HCT116 (cell line): ENCODE measurements at regions not wholly inside any gene's neighbourhood (a gene's known extent, or its start where the extent isn't known, plus 50 kb on each side); places are given as distances from the start of the nearest gene placed in this dataset.

Experiments
- ATAC-seq: fragments of 200-7000 bp; cut with Tn5 transposase; 2 replicates; pipeline ENCODE4 v1.9.1; 2020; ENCODE audit warnings: mild to moderate bottlenecking, moderate library complexity
- BruUV-seq: library from RNA; stranded (reverse); fragments of 400-500 nt; replicated peaks from 2 replicates; lab custom pipeline; 2021; lab: Mats Ljungman, UMichigan
- CTCF ChIA-PET: fragments of 300-600 bp; sonication (Branson Sonifier 250); formaldehyde crosslinking; loops from one replicate; lab custom pipeline; 2021; ENCODE audit warnings: antibody characterized with exemption; lab: Charles Lee
- POLR2A ChIA-PET: fragments of 300-600, 350-600 bp; sonication (Branson Sonifier 250); formaldehyde crosslinking; loops from one replicate; lab custom pipeline; 2021; ENCODE audit warnings: antibody characterized with exemption; lab: Charles Lee
- RAD21 ChIA-PET, 2 experiments: fragments of 300-600 bp; sonication (Branson Sonifier 250); formaldehyde crosslinking; loops; one replicate each; lab custom pipeline; 2023; ENCODE audit warnings: low total read pairs in 2 of 2; ENCODE audit not compliant: uncharacterized antibody in 2 of 2, unreplicated experiment in 2 of 2, low non-redundant PET in 1 of 2; lab: Charles Lee
- DNase-seq: peaks from one replicate; pipeline ENCODE4 v3.0.0-alpha.2; 2010; ENCODE audit warnings: low read depth, low spot score
- H2AFZ ChIP-seq: fragments of 200-600 bp; shearing (Covaris generic), sonication (generic); 2 replicates; pipeline ENCODE4 v1.6.1; 2017; ENCODE audit warnings: low read depth, mixed run types, mixed read lengths, antibody characterized with exemption, low read length; ENCODE audit not compliant: poor library complexity, severe bottlenecking
- H3K27ac ChIP-seq: 2 replicates; pipeline ENCODE4 v1.5.1; 2012; ENCODE audit warnings: low read depth, low read length
- H3K27me3 ChIP-seq: fragments of 200-600 bp; sonication (generic); 2 replicates; pipeline ENCODE4 v1.6.1; 2016; ENCODE audit warnings: mixed run types, low read length, mixed read lengths; ENCODE audit not compliant: insufficient read depth
- H3K36me3 ChIP-seq, 2 experiments: fragments of 200-500 bp in 1 of 2; fragments of 200-600 bp in 1 of 2; sonication (Bioruptor generic) in 1 of 2; sonication (generic) in 1 of 2; 2 replicates each; pipeline versions ENCODE4 v1.5.1 to v1.6.1; 2014 to 2016; ENCODE audit warnings: low read length in 2 of 2, inconsistent platforms in 1 of 2, mixed read lengths in 1 of 2, mixed run types in 1 of 2; ENCODE audit not compliant: insufficient read depth in 2 of 2, control insufficient read depth in 1 of 2
- H3K4me1 ChIP-seq, 2 experiments: fragments of 200-600 bp in 1 of 2; sonication (generic) in 1 of 2; 2 replicates each; pipeline versions ENCODE4 v1.5.1 to v1.6.1; 2012 to 2017; ENCODE audit warnings: low read length in 2 of 2, inconsistent platforms in 1 of 2, mild to moderate bottlenecking in 1 of 2, mixed read lengths in 1 of 2, mixed run types in 1 of 2, moderate library complexity in 1 of 2; ENCODE audit not compliant: insufficient read depth in 2 of 2, control insufficient read depth in 1 of 2
- H3K4me2 ChIP-seq: fragments of 200-600 bp; sonication (generic); 2 replicates; pipeline ENCODE4 v1.6.1; 2017; ENCODE audit warnings: mixed run types, low read length, mixed read lengths
- H3K4me3 ChIP-seq, 2 experiments: fragments of 200-600 bp in 1 of 2; sonication (generic) in 1 of 2; replicated peaks in 1 of 2; 2 replicates each; pipeline ENCODE4 v1.5.1; 2011 to 2016; ENCODE audit warnings: low read length in 2 of 2, control low read depth in 1 of 2, low read depth in 1 of 2, mild to moderate bottlenecking in 1 of 2, mixed read lengths in 1 of 2, mixed run types in 1 of 2
- H3K79me2 ChIP-seq: fragments of 200-600 bp; sonication (generic); 2 replicates; pipeline ENCODE4 v1.6.1; 2017; ENCODE audit warnings: mild to moderate bottlenecking, mixed run types, low read length, moderate library complexity, mixed read lengths; ENCODE audit not compliant: insufficient read depth
- H3K9ac ChIP-seq: fragments of 200-600 bp; sonication (generic); 2 replicates; pipeline ENCODE4 v1.6.1; 2016; ENCODE audit warnings: low read length, mixed read lengths
- H3K9me2 ChIP-seq: fragments of 200-600 bp; sonication (generic), shearing (Covaris generic); 2 replicates; pipeline ENCODE4 v1.6.1; 2017; ENCODE audit warnings: mixed run types, mild to moderate bottlenecking, moderate library complexity; ENCODE audit not compliant: insufficient read depth
- H3K9me3 ChIP-seq, 2 experiments: fragments of 200-500 bp in 1 of 2; fragments of 200-600 bp in 1 of 2; sonication (Bioruptor generic) in 1 of 2; sonication (generic) in 1 of 2; 2 replicates each; pipeline ENCODE4 v1.6.1; 2014 to 2017; ENCODE audit warnings: low read length in 2 of 2, mixed read lengths in 2 of 2, inconsistent platforms in 1 of 2, low read depth in 1 of 2, mild to moderate bottlenecking in 1 of 2, mixed run types in 1 of 2, moderate library complexity in 1 of 2; ENCODE audit not compliant: control insufficient read depth in 1 of 2, insufficient read depth in 1 of 2
- H4K20me1 ChIP-seq: fragments of 200-600 bp; sonication (generic), shearing (Covaris generic); 2 replicates; pipeline ENCODE4 v1.6.1; 2017; ENCODE audit warnings: mixed run types, mild to moderate bottlenecking, moderate library complexity; ENCODE audit not compliant: insufficient read depth
- ATF3 ChIP-seq: IDR thresholded peaks from 2 replicates; pipeline ENCODE4 v1.6.1; 2012
- CBX3 ChIP-seq: IDR thresholded peaks from 2 replicates; pipeline ENCODE4 v1.6.1; 2012; ENCODE audit warnings: low read depth
- CEBPB ChIP-seq: IDR thresholded peaks from 2 replicates; pipeline ENCODE4 v1.6.1; 2012; ENCODE audit warnings: low read depth
- CTCF ChIP-seq, 3 experiments: fragments of 200-600 bp in 1 of 3; sonication (generic) in 1 of 3; IDR thresholded peaks in 2 of 3; conservative IDR thresholded peaks in 1 of 3; 2 replicates each; pipeline ENCODE4 v1.5.1; 2012 to 2017; ENCODE audit warnings: low read depth in 2 of 3, low read length in 2 of 3, antibody characterized with exemption in 1 of 3, borderline replicate concordance in 1 of 3, control low read depth in 1 of 3, mild to moderate bottlenecking in 1 of 3, mixed read lengths in 1 of 3, mixed run types in 1 of 3, moderate library complexity in 1 of 3; ENCODE audit not compliant: insufficient read depth in 1 of 3
- EGR1 ChIP-seq: IDR thresholded peaks from 2 replicates; pipeline ENCODE4 v1.6.1; 2012; ENCODE audit warnings: low read depth
- ELF1 ChIP-seq: IDR thresholded peaks from 2 replicates; pipeline ENCODE4 v1.6.1; 2012; ENCODE audit warnings: low read depth, borderline replicate concordance
- EZH2 ChIP-seq: fragments of 200-600 bp; sonication (generic); IDR thresholded peaks from 2 replicates; pipeline ENCODE4 v1.6.1; 2017; ENCODE audit warnings: antibody characterized with exemption, mixed run types
- EZH2phosphoT487 ChIP-seq: fragments of 200-600 bp; IDR thresholded peaks from 2 replicates; pipeline ENCODE4 v1.6.1; 2018; ENCODE audit warnings: antibody characterized with exemption, borderline replicate concordance
- FOSL1 ChIP-seq: IDR thresholded peaks from 2 replicates; pipeline ENCODE4 v1.6.1; 2012; ENCODE audit warnings: low read depth
- MAX ChIP-seq: IDR thresholded peaks from 2 replicates; pipeline ENCODE4 v1.6.1; 2012
- RAD21 ChIP-seq: IDR thresholded peaks from 2 replicates; pipeline ENCODE4 v1.6.1; 2012; ENCODE audit warnings: low read depth, mild to moderate bottlenecking
- REST ChIP-seq: IDR thresholded peaks from 2 replicates; pipeline ENCODE4 v1.6.1; 2012; ENCODE audit warnings: low read depth
- SIN3A ChIP-seq: IDR thresholded peaks from 2 replicates; pipeline ENCODE4 v1.6.1; 2012; ENCODE audit warnings: low read depth
- SRF ChIP-seq: IDR thresholded peaks from 2 replicates; pipeline ENCODE4 v1.6.1; 2012; ENCODE audit warnings: low read depth
- TCF7L2 ChIP-seq: IDR thresholded peaks from 2 replicates; pipeline ENCODE4 v1.7.0; 2011; ENCODE audit warnings: borderline replicate concordance, inconsistent platforms; ENCODE audit not compliant: insufficient read depth, insufficient read length; ENCODE audit errors: extremely low read depth
- ZBTB33 ChIP-seq: IDR thresholded peaks from 2 replicates; pipeline ENCODE4 v1.6.1; 2011; ENCODE audit warnings: mild to moderate bottlenecking, low read length, moderate library complexity; ENCODE audit not compliant: insufficient replicate concordance; ENCODE audit errors: extremely low read depth
- ZFX ChIP-seq: fragments of 450-650 bp; IDR thresholded peaks from 2 replicates; pipeline ENCODE4 v1.6.1; 2017
- ZNF274 ChIP-seq: fragments of 200-500 bp; sonication (Bioruptor generic); IDR thresholded peaks from 2 replicates; pipeline ENCODE4 v1.6.1; 2014; ENCODE audit warnings: mild to moderate bottlenecking, low read depth, low read length, inconsistent platforms
- intact Hi-C: fragments of 100-400 bp; cut with micrococcal nuclease; formaldehyde crosslinking; loops from 2 replicates; pipeline ENCODE4 v1.10.0; 2022

- Histone ChIP-seq H3K36me3 (no peaks in the 10 kb centered on the region), H3K9me3 (no peaks in the 10 kb centered on the region), H4K20me1 (no peaks in the 10 kb centered on the region), H3K9ac (no peak overlapping the region), H3K79me2 (no peaks in the 10 kb centered on the region), H3K4me2 (no peak overlapping the region), H2AFZ (no peak overlapping the region), H3K27me3 (no peaks in the 10 kb centered on the region), H3K4me3 (no peak overlapping the region), H3K9me2 (no peaks in the 10 kb centered on the region), H3K27ac (no peak overlapping the region), H3K4me1 (no peaks in the 10 kb centered on the region)
- ChIA-PET CTCF (no interaction called here), POLR2A (no interaction called here), RAD21 (no interaction called here)
- TF ChIP-seq CBX3, result no peak
- TF ChIP-seq EZH2, result no peak
- TF ChIP-seq TCF7L2, result no peak
- no peak for TF ChIP-seq REST
- TF ChIP-seq CTCF (IDR thresholded peaks at IDR 0.05 in 2 of 3, conservative IDR thresholded peaks at IDR 0.05 in 1 of 3; ENCODE audit: borderline replicate concordance in 1 of 3, insufficient read depth in 1 of 3, low read depth in 2 of 3, low read length in 2 of 3), result no peak
- TF ChIP-seq SRF, result no peak
- no peak for TF ChIP-seq ATF3
- no peak for TF ChIP-seq RAD21
- no peak for TF ChIP-seq EZH2phosphoT487
- no peak for TF ChIP-seq CEBPB
- TF ChIP-seq ZBTB33, result no peak
- no peak for TF ChIP-seq FOSL1
- TF ChIP-seq ZNF274, result no peak
- TF ChIP-seq MAX, result no peak
- no peak for TF ChIP-seq ZFX
- TF ChIP-seq ELF1, result no peak
- no peak for TF ChIP-seq EGR1
- TF ChIP-seq SIN3A, result no peak
- DNase-seq (no peak), ATAC-seq (no peak)
- intact Hi-C loops, result no loop called here
- no TSS peak for BruUV-seq
These were observed 87.4 kb upstream of the MSTN start for GRCh38 chr2:190149908-190150307.
